Stimulated activated CD4-positive, alpha-beta T cell treated with anti-CD3 and anti-CD28 coated beads, Interleukin-2, amount 100 ng/mL, for 24 hours (primary cell): ENCODE measurements at regions not wholly inside any gene's neighbourhood (a gene's known extent, or its start where the extent isn't known, plus 50 kb on each side); places are given as distances from the start of the nearest gene placed in this dataset.
"Not testable (repeated sequence)": the region's sequence is repeated elsewhere in the genome, so short reads cannot be mapped to it uniquely, and the experiment has no call there.

Source experiments
- DNase-seq, 2 donors: peaks; one replicate each; pipeline ENCODE4 v3.0.0-alpha.2; 2020

DNA sequence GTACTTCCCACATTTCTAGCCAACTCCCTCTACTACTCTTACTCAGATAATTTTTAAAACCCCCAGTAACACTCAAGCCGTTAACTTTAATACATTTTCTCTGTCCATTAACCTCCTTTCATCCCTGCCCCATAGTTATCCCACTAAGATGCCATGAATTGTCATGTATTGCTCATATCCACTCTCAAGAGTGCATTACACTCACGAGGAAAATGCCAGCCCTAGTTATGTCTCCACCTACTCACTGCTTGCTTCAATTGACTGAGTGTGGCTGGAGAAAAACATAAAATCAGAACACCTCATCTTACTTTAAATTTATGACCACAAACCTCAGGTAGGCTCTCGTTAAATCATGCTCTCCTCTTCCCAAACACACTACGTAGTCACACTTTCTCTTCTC, 324.1 kb upstream of the NPSR1 start:
- DNase-seq: no peak

DNA sequence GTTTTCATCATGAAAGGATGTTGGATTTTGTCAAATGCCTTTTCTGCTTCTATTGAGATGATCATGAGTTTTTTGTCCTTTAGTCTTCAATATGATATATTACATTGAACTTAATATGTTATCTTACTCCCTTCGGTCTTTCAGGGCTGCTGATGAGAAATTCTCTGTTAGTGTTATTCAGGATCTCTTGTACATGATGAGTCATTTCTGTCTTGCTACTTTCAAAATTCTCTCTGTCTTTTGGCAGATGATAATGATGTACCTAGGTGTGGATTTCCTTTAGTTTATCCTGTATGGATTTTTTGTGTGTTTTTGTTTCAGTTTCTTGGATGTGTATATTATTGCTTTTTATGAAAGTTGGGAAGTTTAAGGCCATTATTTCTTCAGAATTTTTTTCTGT, 320.9 kb upstream of the NPSR1 start:
- DNase-seq: no peak

DNA sequence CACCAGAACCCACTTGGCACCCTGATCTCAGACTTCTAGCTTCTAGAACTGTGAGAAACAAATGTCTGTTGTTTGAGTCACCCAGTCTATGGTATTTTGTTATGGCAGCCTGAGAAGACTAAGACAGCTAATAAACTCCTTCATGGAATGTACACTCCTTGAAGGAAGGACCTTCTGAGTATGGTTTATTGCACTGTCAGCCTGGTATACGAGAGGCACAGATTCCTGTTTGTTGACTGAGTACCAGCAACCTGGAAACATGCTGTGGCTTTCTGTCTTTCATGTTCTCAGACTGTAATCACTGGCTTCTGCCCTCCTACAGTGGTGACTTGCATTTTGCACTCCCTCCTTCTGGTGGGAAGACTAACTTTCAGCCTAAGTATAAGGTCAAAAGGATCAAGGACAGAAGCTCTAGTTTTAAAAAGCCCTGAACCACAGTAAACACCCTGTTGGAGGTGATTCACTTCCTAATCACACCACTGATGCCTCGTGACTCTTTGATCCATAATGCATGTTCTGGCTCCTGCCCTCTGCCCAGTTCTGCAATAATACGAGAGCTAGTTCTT, 319.0 kb upstream of the NPSR1 start:
- no peak for DNase-seq

DNA sequence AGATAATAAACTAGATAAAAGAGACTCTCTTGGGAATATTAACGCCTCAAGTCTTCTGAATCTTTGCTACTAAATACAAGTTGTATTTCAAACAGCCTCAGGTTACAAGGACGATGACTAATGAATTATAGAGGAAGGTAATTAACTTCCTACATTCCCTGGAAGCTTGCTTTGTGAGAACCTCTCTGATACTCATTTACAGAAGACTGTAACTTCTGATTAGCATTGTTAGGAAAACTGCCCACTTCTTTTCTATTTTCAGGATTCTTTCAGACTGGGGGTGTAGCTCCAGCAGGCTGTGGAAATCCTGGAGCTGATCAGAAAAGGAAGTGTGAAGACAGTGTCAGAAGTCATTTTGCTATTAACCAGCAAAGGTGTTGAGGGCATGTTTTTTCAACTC, 316.7 kb upstream of the NPSR1 start:
- no peak for DNase-seq

DNA sequence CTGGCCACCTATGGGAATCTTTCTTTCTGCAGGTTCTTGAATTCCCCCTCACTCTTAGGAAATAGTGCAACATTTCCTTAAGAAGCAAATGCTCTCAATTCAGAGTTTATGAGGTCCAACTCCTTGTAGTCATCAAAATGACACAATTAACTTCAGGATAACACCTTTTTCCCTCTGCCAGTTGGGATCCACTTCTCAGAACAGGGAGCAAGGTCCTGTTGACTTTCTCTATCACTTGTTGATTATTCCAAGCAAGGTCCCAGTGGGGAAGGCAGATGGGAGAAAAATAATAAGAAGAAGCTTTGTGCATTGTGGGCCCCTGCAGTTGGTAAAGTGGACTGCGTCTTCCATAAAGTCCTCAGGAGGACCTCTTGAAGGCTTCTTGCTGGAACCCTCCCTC, 315.6 kb upstream of the NPSR1 start:
- DNase-seq: no peak

DNA sequence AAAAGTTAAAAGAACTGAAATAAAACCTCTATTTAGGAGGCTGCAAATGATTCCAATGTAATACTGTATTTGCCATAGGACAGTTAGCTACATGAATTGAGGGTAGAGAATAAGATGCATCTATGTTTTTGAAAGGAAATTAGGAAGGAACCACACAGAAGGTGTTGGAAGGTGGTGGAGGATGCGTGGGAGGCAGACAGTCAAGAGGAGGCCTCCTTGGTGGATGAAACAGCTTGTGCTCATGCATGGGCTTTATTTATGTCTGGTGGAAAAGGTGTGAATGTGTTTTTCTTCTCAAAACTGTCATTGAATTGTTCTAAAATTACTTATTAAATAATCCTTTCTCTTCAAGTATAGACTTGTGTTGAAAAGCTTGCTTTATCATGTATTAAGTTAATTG, 314.4 kb upstream of the NPSR1 start:
- no peak for DNase-seq

DNA sequence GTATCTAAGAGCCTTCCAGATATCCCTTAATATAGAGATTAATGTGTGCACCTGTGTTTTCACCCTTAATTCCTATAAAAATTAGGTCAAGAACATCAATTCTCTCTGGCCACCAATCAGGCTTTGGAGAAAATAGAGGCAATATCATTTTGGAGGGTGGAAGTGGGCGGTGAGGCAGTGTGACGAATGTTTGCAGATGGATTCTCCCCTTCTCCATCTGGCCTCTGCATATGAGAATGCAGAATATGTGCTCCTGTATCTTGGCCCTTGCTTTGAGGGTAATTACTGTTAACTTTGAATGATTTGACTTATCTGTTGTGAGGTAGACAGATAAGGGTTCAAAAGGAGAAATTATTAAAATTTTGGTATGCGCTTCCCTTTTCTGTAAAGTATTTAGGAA, 304.0 kb upstream of the NPSR1 start:
- no peak for DNase-seq

DNA sequence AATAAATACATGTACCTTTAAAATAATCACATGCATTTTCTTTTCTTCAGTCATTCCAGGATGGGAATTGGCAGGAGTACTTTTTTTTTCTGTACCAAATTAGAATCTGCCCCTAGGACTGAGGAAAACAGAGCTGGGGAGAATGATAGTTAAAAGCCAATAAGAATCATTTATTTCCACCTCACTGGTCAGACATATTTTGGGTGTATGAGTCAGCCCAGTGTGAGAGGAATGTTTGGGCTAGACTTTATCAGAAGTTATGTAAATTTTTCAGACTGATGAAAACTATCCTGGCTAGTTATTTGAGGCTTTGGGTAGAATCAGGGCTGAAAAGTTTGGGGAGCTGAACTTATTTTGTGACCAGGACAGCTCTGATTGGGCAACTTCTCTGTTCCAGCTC, 303.1 kb upstream of the NPSR1 start:
- no peak for DNase-seq

DNA sequence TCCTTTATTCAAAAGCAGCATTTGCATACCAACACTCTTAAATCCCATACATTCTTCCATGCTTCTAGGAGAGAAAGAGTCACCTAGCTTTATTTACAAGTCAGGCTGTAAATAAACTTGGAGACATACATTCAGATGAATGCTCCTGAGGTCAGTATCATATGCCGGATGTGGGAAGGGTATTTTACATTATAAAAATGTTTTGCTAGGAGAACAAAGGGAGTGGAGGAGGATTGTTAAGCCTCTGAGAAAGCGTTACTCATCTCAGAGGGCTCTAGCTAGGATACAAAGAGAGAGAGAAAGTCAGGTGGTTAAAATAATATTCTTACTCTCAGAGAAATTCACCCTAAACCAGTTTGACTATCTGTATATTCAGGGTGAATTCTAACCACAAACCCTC, 300.9 kb upstream of the NPSR1 start:
- DNase-seq: no peak

DNA sequence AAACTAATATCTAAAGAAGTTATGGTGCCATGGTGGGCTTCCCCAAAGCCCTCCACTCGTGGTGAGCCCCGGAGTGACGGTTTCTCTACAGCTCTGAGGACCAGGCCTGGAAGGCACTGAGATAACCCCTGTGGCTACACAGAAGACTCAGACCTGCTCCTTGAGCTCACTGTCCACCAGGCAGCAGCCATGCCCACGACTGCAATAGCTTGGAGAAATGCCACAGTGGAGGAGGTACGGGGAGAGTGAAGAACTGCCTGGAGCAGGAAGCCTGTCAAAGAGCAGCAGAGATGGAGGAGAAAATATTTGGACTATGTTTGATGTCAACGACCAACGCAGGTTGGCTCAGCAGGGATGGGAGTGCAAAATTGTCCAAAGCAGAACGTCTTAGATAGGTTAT, 300.1 kb upstream of the NPSR1 start:
- no peak for DNase-seq

DNA sequence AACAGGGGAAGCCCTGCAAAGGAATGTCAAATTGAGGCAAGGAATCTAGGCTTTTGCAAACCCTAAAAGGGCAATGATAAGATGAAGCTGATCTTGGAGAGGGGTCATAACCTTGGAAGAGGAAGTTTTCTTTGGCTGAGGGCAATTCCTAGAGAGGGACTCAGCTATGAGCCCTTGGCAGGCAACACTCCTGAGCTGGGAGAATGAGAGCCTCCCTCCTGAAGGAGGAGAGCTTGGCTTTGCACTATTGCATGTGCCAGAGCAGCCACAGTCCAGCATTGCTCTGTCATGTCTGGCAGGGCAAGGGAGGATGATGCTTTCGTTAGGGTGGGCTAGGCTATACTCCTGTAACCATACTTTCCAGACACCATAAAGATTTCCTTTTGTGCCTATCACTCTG, 299.4 kb upstream of the NPSR1 start:
- not testable (repeated sequence) for DNase-seq

DNA sequence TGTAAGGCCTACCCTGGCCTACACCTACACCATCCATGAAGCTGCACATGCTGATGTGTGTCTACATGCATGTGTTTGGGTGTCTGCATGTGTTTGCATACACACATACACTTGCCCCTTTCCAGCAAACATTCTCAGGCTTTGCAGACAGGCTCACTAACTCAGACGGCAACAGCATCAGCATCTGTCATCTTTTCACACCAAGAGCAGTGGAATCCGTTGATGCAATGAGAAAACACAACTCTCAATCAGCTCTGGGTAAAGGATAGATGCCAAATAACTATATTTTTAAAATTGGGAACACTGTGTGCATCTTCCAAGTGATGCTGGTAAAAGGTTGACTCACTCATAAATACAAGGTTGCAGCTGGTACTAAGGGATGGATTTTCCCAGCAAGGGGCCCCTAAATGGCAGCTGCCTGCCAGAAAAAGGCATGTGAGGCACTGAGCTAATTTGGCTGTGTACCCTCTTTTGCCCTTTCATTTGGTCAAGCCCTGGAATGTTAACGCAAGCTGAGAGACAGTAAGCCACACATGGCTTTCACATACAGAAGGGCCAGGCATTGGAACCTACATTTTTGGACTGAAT, 296.3 kb upstream of the NPSR1 start:
- DNase-seq: no peak

DNA sequence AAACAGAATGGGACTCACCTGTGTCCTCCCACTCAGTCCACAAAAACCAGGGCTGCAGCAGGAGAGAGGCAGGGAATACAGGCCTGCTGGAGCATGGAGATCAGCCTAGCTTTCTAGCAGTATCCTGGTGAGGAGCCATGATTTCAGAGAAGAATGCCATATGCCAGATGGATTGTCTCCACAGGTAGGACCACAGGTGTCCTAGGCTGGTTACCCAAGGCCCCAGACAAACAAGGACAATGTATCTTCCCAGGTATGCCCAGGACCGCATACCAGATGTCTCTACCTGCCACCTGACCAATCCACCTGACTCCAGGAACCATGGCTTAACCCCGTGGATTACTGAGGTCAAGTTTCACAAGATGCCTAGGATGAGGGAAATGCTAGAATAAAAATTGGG, 295.4 kb upstream of the NPSR1 start:
- DNase-seq: no peak

DNA sequence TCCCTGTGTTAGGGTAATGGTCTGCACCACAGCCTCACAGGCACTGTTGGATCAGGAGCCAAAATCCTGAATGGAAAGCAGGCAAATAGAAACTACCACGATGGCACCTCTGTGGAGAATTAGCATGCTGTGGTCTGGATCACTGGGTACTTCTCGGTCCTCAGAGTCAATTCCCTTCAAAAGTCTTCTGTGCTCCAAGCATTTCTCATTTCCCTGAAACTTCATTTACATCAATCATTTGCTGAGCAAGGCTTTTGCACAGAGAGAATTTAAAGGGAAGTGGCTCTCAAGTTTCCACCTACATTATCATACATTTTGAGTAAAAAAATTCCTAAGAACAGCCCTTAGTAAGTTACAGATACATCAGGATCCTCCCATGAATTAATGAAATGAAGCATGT, 293.9 kb upstream of the NPSR1 start:
- no peak for DNase-seq

DNA sequence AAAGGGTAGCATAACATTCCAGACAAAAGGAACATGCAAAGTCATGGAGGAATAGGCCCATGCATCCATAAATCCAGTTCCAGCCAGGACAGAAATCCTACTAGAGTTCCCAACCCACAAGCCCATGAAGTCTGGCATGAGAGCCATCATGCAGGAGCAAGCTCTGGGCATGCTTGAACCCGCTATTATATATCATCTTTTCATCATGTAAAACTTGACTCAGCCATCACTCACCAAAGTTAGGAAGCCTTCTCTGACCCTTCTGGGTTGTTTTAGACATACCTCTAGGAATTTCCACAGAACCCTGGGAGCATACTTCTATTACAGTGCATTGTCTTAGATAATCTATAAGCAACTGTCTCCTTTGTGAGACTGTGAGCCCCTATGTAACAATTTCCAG, 293.0 kb upstream of the NPSR1 start:
- no peak for DNase-seq

DNA sequence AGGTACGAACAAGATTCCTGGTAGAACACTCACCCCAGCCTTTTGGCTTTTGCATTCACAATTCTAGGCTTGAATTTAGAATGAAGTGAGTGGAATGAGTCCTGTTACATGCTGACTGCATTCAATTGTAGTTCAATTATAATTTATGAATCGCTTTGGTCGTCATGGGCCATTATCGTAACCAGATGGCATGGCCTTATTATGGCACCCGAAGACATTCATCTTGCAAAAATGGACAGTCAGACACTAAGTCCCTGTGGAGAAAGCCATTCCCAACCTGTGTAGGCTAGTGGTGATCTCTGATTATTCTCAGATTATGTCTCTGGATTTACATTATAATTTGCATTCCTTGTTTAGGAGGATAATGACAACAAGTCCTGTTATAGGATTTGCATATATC, 292.4 kb upstream of the NPSR1 start:
- no peak for DNase-seq

DNA sequence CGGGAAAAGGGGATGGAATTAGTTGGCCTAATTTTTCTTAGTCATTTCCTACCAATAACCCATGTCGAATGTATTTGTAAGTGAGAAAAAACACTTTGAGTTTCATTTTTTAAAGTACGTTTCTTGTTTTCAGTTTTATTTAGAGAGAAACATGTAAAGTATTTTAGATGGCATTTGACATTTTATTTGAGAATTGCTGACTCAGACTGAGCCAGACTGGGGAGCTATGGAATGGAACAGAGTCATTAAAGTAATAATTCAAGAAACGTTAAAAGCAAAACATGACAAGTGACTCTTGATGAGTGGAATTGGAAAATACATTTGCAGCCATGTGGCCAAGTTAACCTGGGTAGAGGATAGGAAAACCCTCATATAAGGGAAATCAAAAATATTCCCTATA, 286.1 kb upstream of the NPSR1 start:
- DNase-seq: no peak

DNA sequence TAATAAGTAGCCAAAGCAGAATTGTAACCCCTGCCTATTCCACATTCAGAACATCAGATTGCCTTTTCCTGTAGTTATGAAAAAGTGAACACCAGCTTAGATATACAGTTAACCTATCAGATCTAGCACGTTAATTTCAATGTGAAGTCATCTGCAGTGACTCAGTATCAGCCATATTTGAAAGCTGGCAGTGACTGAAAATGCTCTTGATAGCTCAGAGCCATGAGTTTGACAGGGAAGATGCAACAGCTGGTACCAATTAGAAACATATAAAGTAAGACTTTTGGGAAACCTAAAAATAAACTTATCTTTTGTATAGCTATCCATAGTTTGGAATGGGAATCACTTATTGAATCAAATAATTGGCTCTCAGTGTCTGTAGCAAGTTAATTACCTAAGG, 284.1 kb upstream of the NPSR1 start:
- DNase-seq: no peak

DNA sequence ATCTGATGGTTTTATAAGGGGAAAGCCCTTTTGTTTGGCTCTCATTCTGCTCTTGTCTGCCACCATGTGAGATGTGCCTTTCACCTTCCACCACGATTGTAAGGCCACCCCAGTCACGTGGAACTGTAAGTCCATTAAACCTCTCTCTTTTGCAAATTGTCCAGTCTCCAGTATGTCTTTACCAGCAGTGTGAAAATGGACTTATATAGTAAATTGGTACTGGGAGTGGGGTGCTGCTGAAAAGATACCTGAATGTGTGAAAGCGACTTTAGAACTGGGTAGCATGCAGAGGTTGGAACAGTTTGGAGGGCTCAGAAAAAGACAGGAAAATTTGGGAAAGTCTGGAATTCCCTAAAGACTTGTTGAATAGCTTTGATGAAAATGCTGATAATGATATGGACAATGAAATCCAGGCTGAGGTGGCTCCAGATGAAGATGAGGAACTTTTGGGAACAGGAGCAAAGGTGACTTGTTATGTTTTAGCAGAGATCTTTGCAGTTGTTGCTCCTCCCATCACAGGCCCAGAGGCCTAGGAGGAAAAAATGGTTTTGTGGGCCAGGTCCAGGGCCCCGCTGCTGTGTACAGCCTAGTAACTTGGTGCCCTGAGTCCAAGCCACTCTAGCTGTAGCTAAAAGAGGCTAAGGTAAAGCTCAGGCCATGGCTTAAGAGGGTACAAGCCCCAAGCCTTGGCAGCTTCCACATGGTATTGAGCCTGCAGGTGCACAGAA, 275.7 kb upstream of the NPSR1 start:
- no peak for DNase-seq

DNA sequence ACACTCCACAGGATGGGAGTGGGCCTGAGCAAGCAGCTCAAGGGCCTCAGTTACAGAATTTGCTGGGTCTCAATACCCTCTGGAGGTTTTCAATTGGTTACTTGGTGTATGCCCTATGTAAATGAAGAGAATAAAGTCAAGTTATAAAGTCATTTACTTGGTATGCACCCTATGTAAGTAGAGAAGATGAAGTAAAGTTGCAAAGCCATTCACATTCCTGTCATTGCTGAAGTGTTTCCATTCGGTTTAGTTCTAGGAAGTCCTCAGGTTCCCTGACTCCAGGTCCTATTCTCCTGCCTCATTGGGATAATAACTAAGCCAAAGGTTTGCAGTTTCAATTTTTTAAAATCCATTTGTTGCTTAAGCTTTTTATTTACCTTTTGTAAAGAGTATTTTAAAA, 272.6 kb upstream of the NPSR1 start:
- no peak for DNase-seq

DNA sequence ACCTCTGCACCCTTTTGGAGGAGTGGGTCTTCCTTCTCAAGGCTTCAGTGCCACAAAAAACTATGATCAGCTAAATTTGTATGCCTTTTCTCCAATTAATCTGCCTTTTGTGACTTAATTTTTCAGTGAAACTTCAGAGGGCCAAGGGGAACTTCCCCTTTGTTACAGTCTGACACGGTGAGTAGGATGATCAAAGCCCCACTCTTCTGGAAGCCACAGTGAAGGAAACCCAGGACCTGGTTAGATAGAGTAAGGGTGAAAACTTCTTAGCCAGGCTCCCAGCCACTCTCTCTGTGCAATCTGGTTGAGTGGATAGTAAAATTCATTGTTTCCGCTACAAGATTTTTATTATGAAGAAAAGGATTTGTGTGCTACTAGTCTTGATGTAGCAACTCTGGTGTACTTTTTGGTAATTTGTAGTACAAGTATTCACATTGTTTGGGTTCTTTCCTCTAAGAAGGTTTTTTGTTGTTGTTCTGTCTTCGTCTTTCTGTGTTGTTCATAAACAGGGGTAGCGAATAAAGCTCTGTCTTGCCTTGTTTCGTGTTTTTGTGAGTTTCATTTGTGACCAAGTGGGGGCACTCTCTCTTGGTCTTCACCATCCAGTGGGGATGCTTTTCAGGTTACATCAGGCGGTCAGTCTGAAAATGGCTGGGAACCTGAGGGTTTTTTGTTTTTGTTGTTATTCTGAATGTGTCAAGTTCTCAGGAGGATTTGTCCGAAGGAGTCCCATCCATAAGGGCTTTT, 268.5 kb upstream of the NPSR1 start:
- no peak for DNase-seq

DNA sequence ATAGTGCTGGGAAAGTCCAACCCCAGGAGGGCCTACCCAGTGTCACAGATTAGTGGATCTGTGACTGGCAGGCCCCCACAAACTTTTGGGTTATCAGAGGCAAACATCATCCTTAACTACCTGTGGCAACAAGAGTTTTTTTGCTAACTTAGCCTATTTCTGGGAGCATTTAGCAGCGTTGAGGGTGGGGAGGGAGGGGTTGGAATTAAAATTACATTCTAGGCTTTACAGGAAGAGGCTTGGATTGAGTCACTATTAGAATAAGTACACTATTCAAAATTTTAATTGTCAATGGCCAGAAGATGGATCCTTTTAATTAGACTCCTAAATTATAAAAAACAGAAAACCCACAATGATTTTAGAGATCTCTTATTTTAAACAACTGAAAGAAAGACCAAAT, 267.9 kb upstream of the NPSR1 start:
- no peak for DNase-seq

DNA sequence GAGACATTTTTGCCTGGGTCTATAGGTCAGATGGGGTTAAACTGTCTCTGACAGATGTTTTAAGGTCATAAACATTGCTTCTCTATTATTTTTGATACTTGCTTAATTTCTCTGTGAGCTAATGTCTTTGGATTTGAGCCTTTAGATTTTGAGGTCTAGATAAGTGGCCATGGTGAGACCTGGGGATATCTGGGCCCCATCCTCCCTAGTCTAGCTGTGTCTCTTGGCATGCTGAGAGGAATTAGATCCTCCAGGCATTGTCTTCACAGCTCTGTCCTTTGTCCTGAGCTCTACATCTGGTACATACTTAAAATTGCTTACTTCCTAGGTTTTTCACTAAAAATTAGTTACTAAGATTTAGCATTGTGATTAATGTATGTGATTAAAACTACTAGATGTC, 265.0 kb upstream of the NPSR1 start:
- DNase-seq: no peak

DNA sequence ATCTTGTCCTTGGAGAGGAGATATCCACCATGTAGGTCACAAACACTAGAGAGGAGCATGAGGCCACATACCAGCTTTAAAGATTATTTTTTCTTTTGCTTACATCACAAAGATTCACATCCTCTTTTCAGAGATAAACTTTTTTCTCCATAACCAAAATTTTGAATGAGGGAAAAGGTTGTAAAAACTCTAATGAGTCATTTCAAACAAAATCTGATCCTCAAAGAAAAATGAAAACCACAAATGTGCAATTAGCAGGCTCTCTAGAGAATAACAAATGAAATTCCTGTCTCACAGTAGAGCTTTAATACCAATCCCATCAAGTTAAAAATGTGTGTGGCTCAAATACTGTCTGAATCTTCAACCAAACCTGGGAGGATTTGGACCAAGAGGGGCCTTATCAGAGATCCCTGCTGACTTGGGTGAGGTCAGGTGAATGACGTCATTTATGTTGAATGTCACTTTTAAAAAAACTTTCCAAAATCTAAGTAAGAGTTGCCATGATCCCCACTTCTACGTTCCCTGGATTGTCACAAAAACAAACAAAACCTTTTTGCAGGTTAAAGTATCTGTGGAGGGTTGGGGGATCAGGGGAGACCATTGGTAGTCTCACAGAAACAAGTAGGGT, 261.5 kb upstream of the NPSR1 start:
- DNase-seq: no peak
